Stomach smooth muscle (tissue), 2 donors: ENCODE measurements at regions not wholly inside any gene's neighbourhood (a gene's known extent, or its start where the extent isn't known, plus 50 kb on each side); places are given as distances from the start of the nearest gene placed in this dataset.

Source experiments
- H3K27ac ChIP-seq: one replicate; pipeline ENCODE4 v1.7.0; 2013; ENCODE audit warnings: mild to moderate bottlenecking, low read length, inconsistent platforms
- H3K27me3 ChIP-seq, 2 donors: one replicate each; pipeline ENCODE4 v1.7.0; 2013; ENCODE audit warnings: low read length in 2 of 2; ENCODE audit not compliant: insufficient read depth in 2 of 2, control insufficient read depth in 1 of 2
- H3K36me3 ChIP-seq, 2 donors: one replicate each; pipeline ENCODE4 v1.7.0; 2013; ENCODE audit warnings: low read length in 2 of 2; ENCODE audit not compliant: control insufficient read depth in 2 of 2, insufficient read depth in 2 of 2
- H3K4me1 ChIP-seq: one replicate; pipeline ENCODE4 v1.7.0; 2013; ENCODE audit warnings: low read length; ENCODE audit not compliant: control insufficient read depth, insufficient read depth
- H3K4me3 ChIP-seq, 2 donors: one replicate each; pipeline ENCODE4 v1.7.0; 2013; ENCODE audit warnings: low read length in 2 of 2
- H3K9ac ChIP-seq, 2 donors: one replicate each; pipeline ENCODE4 v1.7.0; 2013; ENCODE audit warnings: low read length in 2 of 2, mild to moderate bottlenecking in 1 of 2
- H3K9me3 ChIP-seq, 2 donors: one replicate each; pipeline ENCODE4 v1.7.0; 2013; ENCODE audit warnings: low read length in 2 of 2; ENCODE audit not compliant: control insufficient read depth in 2 of 2
- donor health status: healthy.
- donor health status: Pancreatic carcinoma.

- Histone ChIP-seq H3K9me3 (peaks cover 0 to 2% of the 10 kb centered on the region in 2 donors), H3K27me3 (no peaks in the 10 kb centered on the region), H3K27ac (no peak overlapping the region), H3K36me3 (no peaks in the 10 kb centered on the region), H3K9ac (no peak overlapping the region), H3K4me1 (no peaks in the 10 kb centered on the region), H3K4me3 (no peak overlapping the region)
These were observed 341.0 kb upstream of the USP24 start for GRCh38 chr1:55555956-55556725.

GRCh38 chr1:55554611-55555010 is 339.4 kb upstream of the USP24 start:
- no peaks in the 10 kb centered on the region for H3K27me3 ChIP-seq
- H3K9ac ChIP-seq = no peak overlapping the region
- no peaks in the 10 kb centered on the region for H3K4me1 ChIP-seq
- peaks cover 0 to 2% of the 10 kb centered on the region in 2 donors for H3K9me3 ChIP-seq
- H3K27ac ChIP-seq = no peak overlapping the region
- H3K36me3 ChIP-seq = no peaks in the 10 kb centered on the region
- H3K4me3 ChIP-seq = no peak overlapping the region

- no peak overlapping the region for H3K4me3 ChIP-seq
- peaks cover 0 to 2% of the 10 kb centered on the region in 2 donors for H3K9me3 ChIP-seq
- no peak overlapping the region for H3K27ac ChIP-seq
- no peak overlapping the region for H3K9ac ChIP-seq
- no peaks in the 10 kb centered on the region for H3K4me1 ChIP-seq
- no peaks in the 10 kb centered on the region for H3K36me3 ChIP-seq
- no peaks in the 10 kb centered on the region for H3K27me3 ChIP-seq
These were observed 337.5 kb upstream of the USP24 start for GRCh38 chr1:55552636-55553035.

- Histone ChIP-seq H3K4me3 (no peak overlapping the region), H3K9me3 (no peaks in the 10 kb centered on the region), H3K36me3 (no peaks in the 10 kb centered on the region), H3K4me1 (no peaks in the 10 kb centered on the region), H3K27ac (no peak overlapping the region), H3K9ac (no peak overlapping the region), H3K27me3 (no peaks in the 10 kb centered on the region)
These were observed 332.2 kb upstream of the USP24 start for GRCh38 chr1:55547405-55547804.

- no peaks in the 10 kb centered on the region for H3K36me3 ChIP-seq
- no peaks in the 10 kb centered on the region for H3K27me3 ChIP-seq
- no peaks in the 10 kb centered on the region for H3K9me3 ChIP-seq
- H3K9ac ChIP-seq = no peak overlapping the region
- H3K4me3 ChIP-seq = no peak overlapping the region
- H3K27ac ChIP-seq = no peak overlapping the region
- no peaks in the 10 kb centered on the region for H3K4me1 ChIP-seq
These were observed 331.4 kb upstream of the USP24 start for GRCh38 chr1:55546553-55546952.

- Histone ChIP-seq H3K36me3 (no peaks in the 10 kb centered on the region), H3K9me3 (no peaks in the 10 kb centered on the region), H3K27me3 (no peaks in the 10 kb centered on the region), H3K27ac (no peak overlapping the region), H3K9ac (no peak overlapping the region), H3K4me3 (no peak overlapping the region), H3K4me1 (peaks cover 3% of the 10 kb centered on the region)
These were observed 329.7 kb upstream of the USP24 start for GRCh38 chr1:55544826-55545225.

GRCh38 chr1:55542901-55543504 is 327.8 kb upstream of the USP24 start:
- Histone ChIP-seq H3K27ac (no peak overlapping the region), H3K4me1 (peaks cover 3% of the 10 kb centered on the region), H3K27me3 (no peaks in the 10 kb centered on the region), H3K9me3 (no peaks in the 10 kb centered on the region), H3K4me3 (no peak overlapping the region), H3K36me3 (no peaks in the 10 kb centered on the region), H3K9ac (no peak overlapping the region)

- H3K27me3 ChIP-seq = no peaks in the 10 kb centered on the region
- H3K36me3 ChIP-seq = no peaks in the 10 kb centered on the region
- H3K9me3 ChIP-seq = no peaks in the 10 kb centered on the region
- H3K9ac ChIP-seq = no peak overlapping the region
- no peak overlapping the region for H3K4me3 ChIP-seq
- H3K27ac ChIP-seq = no peak overlapping the region
- peaks cover 3% of the 10 kb centered on the region for H3K4me1 ChIP-seq
These were observed 326.1 kb upstream of the USP24 start for GRCh38 chr1:55541296-55541695.

GRCh38 chr1:55539652-55540512 is 324.7 kb upstream of the USP24 start:
- Histone ChIP-seq H3K27me3 (no peaks in the 10 kb centered on the region), H3K4me1 (peaks cover 3% of the 10 kb centered on the region), H3K9me3 (no peaks in the 10 kb centered on the region), H3K27ac (no peak overlapping the region), H3K4me3 (no peak overlapping the region), H3K36me3 (no peaks in the 10 kb centered on the region), H3K9ac (no peak overlapping the region)

GRCh38 chr1:55538428-55538827 is 323.3 kb upstream of the USP24 start:
- Histone ChIP-seq H3K27me3 (no peaks in the 10 kb centered on the region), H3K4me1 (peaks cover 3% of the 10 kb centered on the region), H3K36me3 (no peaks in the 10 kb centered on the region), H3K9me3 (no peaks in the 10 kb centered on the region), H3K4me3 (no peak overlapping the region), H3K9ac (no peak overlapping the region), H3K27ac (no peak overlapping the region)
